ENCODE measurements at regions not wholly inside any gene's neighbourhood (a gene's known extent, or its start where the extent isn't known, plus 50 kb on each side); places are given as distances from the start of the nearest gene placed in this dataset.
"Not testable (repeated sequence)": the region's sequence is repeated elsewhere in the genome, so short reads cannot be mapped to it uniquely, and the experiment has no call there.

DNA sequence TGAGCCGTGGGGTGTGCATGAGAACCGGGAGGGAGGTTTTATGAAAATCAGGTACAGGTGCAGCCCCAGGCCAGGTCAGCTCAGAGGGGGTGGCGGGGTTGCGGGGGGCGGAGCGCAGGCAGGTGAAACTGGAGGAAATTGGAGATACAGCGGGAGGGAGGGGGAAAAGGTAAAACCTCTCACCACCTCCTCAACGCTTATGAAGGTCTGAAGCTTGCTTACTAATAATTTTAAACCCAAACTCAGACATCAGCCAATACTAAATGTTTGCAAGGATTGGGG lies 101.2 kb upstream of the GRK3 start:
- not testable (repeated sequence) for H3K9me3 ChIP-seq (ENCODE audit: control insufficient read depth, low read length); H2BK5ac ChIP-seq (ENCODE audit: low read depth, low read length, poor library complexity, severe bottlenecking); H3K14ac ChIP-seq (ENCODE audit: low read length in 2 of 2); H3K9ac ChIP-seq (ENCODE audit: low read length); H3K27me3 ChIP-seq (ENCODE audit: control insufficient read depth in 1 of 2, insufficient read depth in 1 of 2, low read length in 2 of 2); H3K4me1 ChIP-seq (ENCODE audit: control insufficient read depth, insufficient read depth, low read depth, low read length); H3K27ac ChIP-seq (ENCODE audit: low read length, poor library complexity, severe bottlenecking); DNase-seq; H2BK15ac ChIP-seq (ENCODE audit: low read depth, poor library complexity, severe bottlenecking); H3K23ac ChIP-seq (ENCODE audit: low read length in 2 of 2); H3K4me3 ChIP-seq (ENCODE audit: insufficient read depth in 1 of 2, low read depth in 1 of 2, low read length in 2 of 2); H2AK5ac ChIP-seq (ENCODE audit: low read length, severe bottlenecking); H2BK120ac ChIP-seq (ENCODE audit: low read depth, low read length); H2BK12ac ChIP-seq (ENCODE audit: low read length in 2 of 2); H4K91ac ChIP-seq (ENCODE audit: low read length); H4K8ac ChIP-seq (ENCODE audit: low read length); H3K18ac ChIP-seq (ENCODE audit: low read depth in 1 of 2, low read length in 2 of 2); H3K4ac ChIP-seq (ENCODE audit: low read depth in 1 of 2, low read length in 2 of 2); H2AFZ ChIP-seq (ENCODE audit: low read depth, low read length); H3K4me2 ChIP-seq (ENCODE audit: low read length, poor library complexity, severe bottlenecking)
- WGBS = 71% methylated on average over 2 of the region's 8 CpGs
- H3K36me3 ChIP-seq (ENCODE audit: control insufficient read depth in 1 of 2, insufficient read depth in 2 of 2, low read depth in 1 of 2, low read length in 2 of 2) = peaks cover 38% of the 10 kb centered on the region in 2 experiments
- H3K79me1 ChIP-seq (replicated peaks; ENCODE audit: low read length, poor library complexity, severe bottlenecking) = peaks cover 12% of the 10 kb centered on the region

DNA sequence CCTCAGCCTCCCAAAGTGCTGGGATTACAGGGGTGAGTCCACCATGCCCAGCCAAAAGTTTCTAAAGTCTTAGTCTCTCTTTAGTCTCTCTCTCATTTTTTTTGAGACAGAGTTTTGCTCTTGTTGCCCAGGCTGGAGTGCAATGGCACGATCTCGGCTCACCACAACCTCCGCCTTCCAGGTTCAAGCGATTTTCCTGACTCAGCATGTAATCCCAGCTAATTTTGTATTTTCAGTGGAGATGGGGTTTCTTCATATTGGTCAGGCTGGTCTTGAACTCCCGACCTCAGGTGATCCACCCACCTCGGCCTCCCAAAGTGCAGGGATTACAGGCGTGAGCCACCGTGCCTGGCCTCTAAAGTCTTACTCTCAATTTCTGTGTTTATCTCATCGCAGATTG lies 100.1 kb upstream of the GRK3 start:
- not testable (repeated sequence) for H3K4me2 ChIP-seq (ENCODE audit: low read length, poor library complexity, severe bottlenecking); H3K4me1 ChIP-seq (ENCODE audit: control insufficient read depth, insufficient read depth, low read depth, low read length); H3K4ac ChIP-seq (ENCODE audit: low read depth in 1 of 2, low read length in 2 of 2); H2AFZ ChIP-seq (ENCODE audit: low read depth, low read length); H2BK5ac ChIP-seq (ENCODE audit: low read depth, low read length, poor library complexity, severe bottlenecking); H2BK15ac ChIP-seq (ENCODE audit: low read depth, poor library complexity, severe bottlenecking); H2BK120ac ChIP-seq (ENCODE audit: low read depth, low read length); H2AK5ac ChIP-seq (ENCODE audit: low read length, severe bottlenecking); H3K9me3 ChIP-seq (ENCODE audit: control insufficient read depth, low read length); H3K23ac ChIP-seq (ENCODE audit: low read length in 2 of 2); H4K8ac ChIP-seq (ENCODE audit: low read length); H3K27me3 ChIP-seq (ENCODE audit: control insufficient read depth in 1 of 2, insufficient read depth in 1 of 2, low read length in 2 of 2); H3K4me3 ChIP-seq (ENCODE audit: insufficient read depth in 1 of 2, low read depth in 1 of 2, low read length in 2 of 2); H3K18ac ChIP-seq (ENCODE audit: low read depth in 1 of 2, low read length in 2 of 2); H3K79me1 ChIP-seq (replicated peaks; ENCODE audit: low read length, poor library complexity, severe bottlenecking); H2BK12ac ChIP-seq (ENCODE audit: low read length in 2 of 2); DNase-seq; H3K9ac ChIP-seq (ENCODE audit: low read length); H3K14ac ChIP-seq (ENCODE audit: low read length in 2 of 2); H4K91ac ChIP-seq (ENCODE audit: low read length); H3K27ac ChIP-seq (ENCODE audit: low read length, poor library complexity, severe bottlenecking)
- WGBS = 100% methylated on average over 7 of the region's 9 CpGs
- peaks cover 28 to 30% of the 10 kb centered on the region in 2 experiments for H3K36me3 ChIP-seq (ENCODE audit: control insufficient read depth in 1 of 2, insufficient read depth in 2 of 2, low read depth in 1 of 2, low read length in 2 of 2)

DNA sequence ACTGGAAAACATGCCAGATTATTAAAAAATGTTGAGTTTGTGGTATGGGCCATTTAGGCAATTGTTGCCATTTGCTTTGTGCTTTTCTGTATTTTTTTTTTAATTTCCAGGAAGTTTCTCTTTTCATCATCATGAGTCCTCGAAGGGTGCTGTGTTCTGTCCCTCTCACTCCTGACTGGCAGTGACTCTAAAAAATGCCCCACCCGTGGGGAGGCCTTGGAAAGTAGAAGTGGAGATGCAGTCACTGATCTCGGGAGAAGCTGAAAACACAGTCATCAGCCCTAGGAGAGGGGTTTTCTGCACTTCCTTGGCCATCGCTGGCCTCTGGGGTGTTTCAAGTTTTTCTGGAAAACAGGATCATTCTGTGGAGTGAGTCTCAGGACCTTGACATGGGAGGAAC lies 98.5 kb upstream of the GRK3 start:
- no peak overlapping the region for H2BK120ac ChIP-seq (ENCODE audit: low read depth, low read length)
- H2BK5ac ChIP-seq (ENCODE audit: low read depth, low read length, poor library complexity, severe bottlenecking) = no peak overlapping the region
- H4K8ac ChIP-seq (ENCODE audit: low read length) = no peak overlapping the region
- no peak overlapping the region for H3K9ac ChIP-seq (ENCODE audit: low read length)
- H3K18ac ChIP-seq (ENCODE audit: low read depth in 1 of 2, low read length in 2 of 2) = no peak overlapping the region
- H3K14ac ChIP-seq (ENCODE audit: low read length in 2 of 2) = no peak overlapping the region
- no peaks in the 10 kb centered on the region for H3K4me1 ChIP-seq (ENCODE audit: control insufficient read depth, insufficient read depth, low read depth, low read length)
- no peak overlapping the region for H4K91ac ChIP-seq (ENCODE audit: low read length)
- H3K4me3 ChIP-seq (ENCODE audit: insufficient read depth in 1 of 2, low read depth in 1 of 2, low read length in 2 of 2) = no peak overlapping the region
- no peak overlapping the region for H2BK15ac ChIP-seq (ENCODE audit: low read depth, poor library complexity, severe bottlenecking)
- no peak overlapping the region for H3K23ac ChIP-seq (ENCODE audit: low read length in 2 of 2)
- no peak overlapping the region for H3K4me2 ChIP-seq (ENCODE audit: low read length, poor library complexity, severe bottlenecking)
- peaks cover 12 to 17% of the 10 kb centered on the region in 2 experiments for H3K36me3 ChIP-seq (ENCODE audit: control insufficient read depth in 1 of 2, insufficient read depth in 2 of 2, low read depth in 1 of 2, low read length in 2 of 2)
- H3K4ac ChIP-seq (ENCODE audit: low read depth in 1 of 2, low read length in 2 of 2) = no peak overlapping the region
- WGBS = 90% methylated on average over 4 of the region's 4 CpGs
- no peaks in the 10 kb centered on the region for H3K79me1 ChIP-seq (replicated peaks; ENCODE audit: low read length, poor library complexity, severe bottlenecking)
- H2AFZ ChIP-seq (ENCODE audit: low read depth, low read length) = no peak overlapping the region
- no peaks in the 10 kb centered on the region for H3K27me3 ChIP-seq (ENCODE audit: control insufficient read depth in 1 of 2, insufficient read depth in 1 of 2, low read length in 2 of 2)
- no peak overlapping the region for H2BK12ac ChIP-seq (ENCODE audit: low read length in 2 of 2)
- H3K9me3 ChIP-seq (ENCODE audit: control insufficient read depth, low read length) = no peaks in the 10 kb centered on the region
- no peak overlapping the region for H2AK5ac ChIP-seq (ENCODE audit: low read length, severe bottlenecking)
- H3K27ac ChIP-seq (ENCODE audit: low read length, poor library complexity, severe bottlenecking) = no peak overlapping the region
- DNase-seq = no peak

DNA sequence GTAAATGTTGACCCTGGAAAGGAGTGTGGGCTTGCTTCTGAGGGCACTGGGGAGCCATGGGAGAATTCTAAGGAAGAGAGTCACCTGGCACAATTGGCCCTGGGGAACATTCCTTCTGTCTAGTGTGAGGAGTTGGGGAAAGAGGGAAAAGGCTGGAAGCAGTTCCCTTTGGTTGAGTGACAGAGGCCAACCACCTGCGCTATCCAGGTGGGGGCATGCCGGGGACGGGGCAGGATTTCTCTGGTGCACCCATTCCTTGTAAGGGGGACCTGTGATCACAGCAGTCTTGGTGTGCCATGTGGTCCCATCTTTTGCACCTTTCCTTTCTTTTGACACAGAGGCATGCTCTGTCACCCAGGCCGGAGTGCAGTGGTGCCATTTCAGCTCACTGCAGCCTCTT lies 92.1 kb upstream of the GRK3 start:
- no peak overlapping the region for H3K9ac ChIP-seq (ENCODE audit: low read length)
- no peak overlapping the region for H3K4ac ChIP-seq (ENCODE audit: low read depth in 1 of 2, low read length in 2 of 2)
- DNase-seq = no peak
- no peak overlapping the region for H3K18ac ChIP-seq (ENCODE audit: low read depth in 1 of 2, low read length in 2 of 2)
- no peak overlapping the region for H4K8ac ChIP-seq (ENCODE audit: low read length)
- H3K36me3 ChIP-seq (ENCODE audit: control insufficient read depth in 1 of 2, insufficient read depth in 2 of 2, low read depth in 1 of 2, low read length in 2 of 2) = peaks cover 0 to 3% of the 10 kb centered on the region in 2 experiments
- no peak overlapping the region for H4K91ac ChIP-seq (ENCODE audit: low read length)
- H3K9me3 ChIP-seq (ENCODE audit: control insufficient read depth, low read length) = peaks cover 2% of the 10 kb centered on the region
- H2AFZ ChIP-seq (ENCODE audit: low read depth, low read length) = no peak overlapping the region
- no peak overlapping the region for H2BK5ac ChIP-seq (ENCODE audit: low read depth, low read length, poor library complexity, severe bottlenecking)
- H3K14ac ChIP-seq (ENCODE audit: low read length in 2 of 2) = no peak overlapping the region
- H3K4me2 ChIP-seq (ENCODE audit: low read length, poor library complexity, severe bottlenecking) = no peak overlapping the region
- no peak overlapping the region for H3K23ac ChIP-seq (ENCODE audit: low read length in 2 of 2)
- no peak overlapping the region for H2BK12ac ChIP-seq (ENCODE audit: low read length in 2 of 2)
- H2BK120ac ChIP-seq (ENCODE audit: low read depth, low read length) = no peak overlapping the region
- WGBS = 92% methylated on average over 4 of the region's 4 CpGs
- no peak overlapping the region for H2BK15ac ChIP-seq (ENCODE audit: low read depth, poor library complexity, severe bottlenecking)
- peaks cover 10% of the 10 kb centered on the region for H3K4me1 ChIP-seq (ENCODE audit: control insufficient read depth, insufficient read depth, low read depth, low read length)
- peaks cover 0 to 10% of the 10 kb centered on the region in 2 experiments for H3K27me3 ChIP-seq (ENCODE audit: control insufficient read depth in 1 of 2, insufficient read depth in 1 of 2, low read length in 2 of 2)
- no peak overlapping the region for H3K27ac ChIP-seq (ENCODE audit: low read length, poor library complexity, severe bottlenecking)
- H2AK5ac ChIP-seq (ENCODE audit: low read length, severe bottlenecking) = no peak overlapping the region
- no peak overlapping the region for H3K4me3 ChIP-seq (ENCODE audit: insufficient read depth in 1 of 2, low read depth in 1 of 2, low read length in 2 of 2)
- H3K79me1 ChIP-seq (replicated peaks; ENCODE audit: low read length, poor library complexity, severe bottlenecking) = no peaks in the 10 kb centered on the region
